SK-N-SH treated with all-trans-retinoic acid at 6 μM for 48 hours (cell line): ENCODE measurements at regions not wholly inside any gene's neighbourhood (a gene's known extent, or its start where the extent isn't known, plus 50 kb on each side); places are given as distances from the start of the nearest gene placed in this dataset.

Experiments used
- ARNTL ChIP-seq: fragments of 450-650 bp; formaldehyde crosslinking; IDR thresholded peaks from 2 replicates; pipeline ENCODE4 v1.5.0; 2020; ENCODE audit warnings: low read depth, mild to moderate bottlenecking, moderate library complexity, borderline replicate concordance
- BACH2 ChIP-seq: fragments of 250-450 bp; sonication (Bioruptor Pico); IDR thresholded peaks from 2 replicates; pipeline ENCODE4 v1.9.0; 2021; ENCODE audit warnings: mild to moderate bottlenecking, borderline replicate concordance
- GLIS3 ChIP-seq: fragments of 250-450 bp; sonication (Bioruptor Pico); IDR thresholded peaks from 2 replicates; pipeline ENCODE4 v1.5.0; 2020; ENCODE audit warnings: mild to moderate bottlenecking, moderate library complexity
- ISL1 ChIP-seq: fragments of 250-450 bp; sonication (Bioruptor Pico); IDR thresholded peaks from 2 replicates; pipeline ENCODE4 v2.1.2; 2022; ENCODE audit warnings: mild to moderate bottlenecking, moderate library complexity
- OSR1 ChIP-seq: fragments of 250-450 bp; sonication (Bioruptor Pico); IDR thresholded peaks from 2 replicates; pipeline ENCODE4 v1.8.0; 2022; ENCODE audit warnings: moderate library complexity, mild to moderate bottlenecking, inconsistent platforms
- PATZ1 ChIP-seq: fragments of 250-450 bp; sonication (Bioruptor Pico); IDR thresholded peaks from 2 replicates; pipeline ENCODE4 v1.8.0; 2020; ENCODE audit warnings: mild to moderate bottlenecking, moderate library complexity, borderline replicate concordance
- PPARA ChIP-seq: fragments of 250-450 bp; sonication (Bioruptor Pico); IDR thresholded peaks from 2 replicates; pipeline ENCODE4 v1.5.0; 2020; ENCODE audit warnings: mild to moderate bottlenecking, borderline replicate concordance
- TCF4 ChIP-seq: fragments of 250-450 bp; sonication (Bioruptor Pico); IDR thresholded peaks from 2 replicates; pipeline ENCODE4 v1.8.0; 2021; ENCODE audit warnings: mild to moderate bottlenecking, moderate library complexity, borderline replicate concordance
- ZFP3 ChIP-seq: fragments of 250-450 bp; sonication (Bioruptor Pico); IDR thresholded peaks from 2 replicates; pipeline ENCODE4 v1.5.0; 2020; ENCODE audit warnings: mild to moderate bottlenecking, moderate library complexity
- ZFP30 ChIP-seq: fragments of 450-650 bp; formaldehyde crosslinking; IDR thresholded peaks from 2 replicates; pipeline ENCODE4 v1.5.0; 2022; ENCODE audit warnings: mild to moderate bottlenecking, moderate library complexity
- ZNF565 ChIP-seq: fragments of 450-650 bp; formaldehyde crosslinking; conservative IDR thresholded peaks from 2 replicates; pipeline ENCODE4 v1.5.0; 2020; ENCODE audit warnings: low read depth, mild to moderate bottlenecking, moderate library complexity
- ZNF70 ChIP-seq: fragments of 450-650 bp; formaldehyde crosslinking; IDR thresholded peaks from 2 replicates; pipeline ENCODE4 v1.5.0; 2020; ENCODE audit warnings: mild to moderate bottlenecking, moderate library complexity
- TF ChIP-seq, protein P1 (sequence below): fragments of 250-450 bp; sonication (Bioruptor Pico); IDR thresholded peaks from 2 replicates; pipeline ENCODE4 v1.5.1; 2020; ENCODE audit warnings: low read depth, mild to moderate bottlenecking, moderate library complexity

GRCh38 chr5:56323505-56323904 is 90.4 kb upstream of the ANKRD55 start:
- TF ChIP-seq GLIS3 (CRISPR knock-in tag) (no peak), ZFP30 (CRISPR knock-in tag) (no peak), BACH2 (CRISPR knock-in tag) (no peak), ISL1 (no peak), ZNF70 (no peak), ARNTL (CRISPR knock-in tag) (no peak), OSR1 (CRISPR knock-in tag) (no peak), ZFP3 (CRISPR knock-in tag) (no peak), TCF4 (CRISPR knock-in tag) (no peak), PATZ1 (CRISPR knock-in tag) (no peak), ZNF565 (CRISPR knock-in tag) (no peak), PPARA (no peak)
- TF ChIP-seq, protein P1, sequence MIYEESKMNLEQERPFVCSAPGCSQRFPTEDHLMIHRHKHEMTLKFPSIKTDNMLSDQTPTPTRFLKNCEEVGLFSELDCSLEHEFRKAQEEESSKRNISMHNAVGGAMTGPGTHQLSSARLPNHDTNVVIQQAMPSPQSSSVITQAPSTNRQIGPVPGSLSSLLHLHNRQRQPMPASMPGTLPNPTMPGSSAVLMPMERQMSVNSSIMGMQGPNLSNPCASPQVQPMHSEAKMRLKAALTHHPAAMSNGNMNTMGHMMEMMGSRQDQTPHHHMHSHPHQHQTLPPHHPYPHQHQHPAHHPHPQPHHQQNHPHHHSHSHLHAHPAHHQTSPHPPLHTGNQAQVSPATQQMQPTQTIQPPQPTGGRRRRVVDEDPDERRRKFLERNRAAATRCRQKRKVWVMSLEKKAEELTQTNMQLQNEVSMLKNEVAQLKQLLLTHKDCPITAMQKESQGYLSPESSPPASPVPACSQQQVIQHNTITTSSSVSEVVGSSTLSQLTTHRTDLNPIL (CRISPR knock-in tag) = no peak
